ENCODE measurements at regions not wholly inside any gene's neighbourhood (a gene's known extent, or its start where the extent isn't known, plus 50 kb on each side); places are given as distances from the start of the nearest gene placed in this dataset.

- no peak overlapping the region for H3K27ac ChIP-seq (ENCODE audit: insufficient read depth, low read length)
- H3K4me2 ChIP-seq (ENCODE audit: extremely low read depth, insufficient read depth, low read length) = no peak overlapping the region
- no peaks in the 10 kb centered on the region for H3K9me3 ChIP-seq (ENCODE audit: control insufficient read depth, insufficient read depth, low read depth, low read length)
- H3K9ac ChIP-seq (ENCODE audit: insufficient read depth, low read length) = no peak overlapping the region
- no peak overlapping the region for H2AFZ ChIP-seq (ENCODE audit: low read length)
- no peak overlapping the region for H3K4me3 ChIP-seq (replicated peaks in 1 of 4; ENCODE audit: control extremely low read depth in 1 of 4, insufficient read depth in 1 of 4, low read depth in 3 of 4, low read length in 4 of 4)
- H3K36me3 ChIP-seq (ENCODE audit: control insufficient read depth, insufficient read depth, low read length) = no peaks in the 10 kb centered on the region
- H3K27me3 ChIP-seq (ENCODE audit: control insufficient read depth, insufficient read depth, low read length) = no peaks in the 10 kb centered on the region
- H3K79me2 ChIP-seq (ENCODE audit: control insufficient read depth, insufficient read depth, low read length) = no peaks in the 10 kb centered on the region
- H4K20me1 ChIP-seq (ENCODE audit: control insufficient read depth, extremely low read depth, insufficient read depth, low read length) = no peaks in the 10 kb centered on the region
- TF ChIP-seq EZH2 (IDR thresholded peaks at IDR 0.05; ENCODE audit: low read length, missing control alignments) (no peak), CTCF (conservative IDR thresholded peaks at IDR 0.05 in 1 of 2, IDR thresholded peaks at IDR 0.05 in 1 of 2; ENCODE audit: low read depth in 1 of 2, low read length in 2 of 2) (no peak)
- no peaks in the 10 kb centered on the region for H3K4me1 ChIP-seq (ENCODE audit: control insufficient read depth, extremely low read depth, insufficient read depth, low read length)
- DNase-seq (ENCODE audit: low read depth in 2 of 2) = no peak
Observed at GRCh38 chr12:59374783-59375182, 221.0 kb upstream of the SLC16A7 start.

GRCh38 chr12:59372956-59373355 is 222.9 kb upstream of the SLC16A7 start:
- peak; percentile 17 to 40 for DNase-seq (ENCODE audit: low read depth in 2 of 2)
- no peaks in the 10 kb centered on the region for H3K36me3 ChIP-seq (ENCODE audit: control insufficient read depth, insufficient read depth, low read length)
- peak; percentile 56 to 62 for TF ChIP-seq CTCF (conservative IDR thresholded peaks at IDR 0.05 in 1 of 2, IDR thresholded peaks at IDR 0.05 in 1 of 2; ENCODE audit: low read depth in 1 of 2, low read length in 2 of 2)
- no peak for TF ChIP-seq EZH2 (IDR thresholded peaks at IDR 0.05; ENCODE audit: low read length, missing control alignments)
- no peaks in the 10 kb centered on the region for H3K27me3 ChIP-seq (ENCODE audit: control insufficient read depth, insufficient read depth, low read length)
- H3K4me1 ChIP-seq (ENCODE audit: control insufficient read depth, extremely low read depth, insufficient read depth, low read length) = no peaks in the 10 kb centered on the region
- no peak overlapping the region for H3K4me2 ChIP-seq (ENCODE audit: extremely low read depth, insufficient read depth, low read length)
- no peaks in the 10 kb centered on the region for H3K79me2 ChIP-seq (ENCODE audit: control insufficient read depth, insufficient read depth, low read length)
- H3K9me3 ChIP-seq (ENCODE audit: control insufficient read depth, insufficient read depth, low read depth, low read length) = no peaks in the 10 kb centered on the region
- no peaks in the 10 kb centered on the region for H4K20me1 ChIP-seq (ENCODE audit: control insufficient read depth, extremely low read depth, insufficient read depth, low read length)
- H2AFZ ChIP-seq (ENCODE audit: low read length) = no peak overlapping the region
- no peak overlapping the region for H3K27ac ChIP-seq (ENCODE audit: insufficient read depth, low read length)
- H3K9ac ChIP-seq (ENCODE audit: insufficient read depth, low read length) = no peak overlapping the region
- no peak overlapping the region for H3K4me3 ChIP-seq (replicated peaks in 1 of 4; ENCODE audit: control extremely low read depth in 1 of 4, insufficient read depth in 1 of 4, low read depth in 3 of 4, low read length in 4 of 4)

GRCh38 chr12:59370933-59371332 is 224.9 kb upstream of the SLC16A7 start:
- no peak overlapping the region for H3K9ac ChIP-seq (ENCODE audit: insufficient read depth, low read length)
- TF ChIP-seq CTCF (conservative IDR thresholded peaks at IDR 0.05 in 1 of 2, IDR thresholded peaks at IDR 0.05 in 1 of 2; ENCODE audit: low read depth in 1 of 2, low read length in 2 of 2) = no peak
- no peak for TF ChIP-seq EZH2 (IDR thresholded peaks at IDR 0.05; ENCODE audit: low read length, missing control alignments)
- H2AFZ ChIP-seq (ENCODE audit: low read length) = no peak overlapping the region
- no peaks in the 10 kb centered on the region for H3K4me1 ChIP-seq (ENCODE audit: control insufficient read depth, extremely low read depth, insufficient read depth, low read length)
- no peaks in the 10 kb centered on the region for H4K20me1 ChIP-seq (ENCODE audit: control insufficient read depth, extremely low read depth, insufficient read depth, low read length)
- no peaks in the 10 kb centered on the region for H3K79me2 ChIP-seq (ENCODE audit: control insufficient read depth, insufficient read depth, low read length)
- no peaks in the 10 kb centered on the region for H3K27me3 ChIP-seq (ENCODE audit: control insufficient read depth, insufficient read depth, low read length)
- H3K4me3 ChIP-seq (replicated peaks in 1 of 4; ENCODE audit: control extremely low read depth in 1 of 4, insufficient read depth in 1 of 4, low read depth in 3 of 4, low read length in 4 of 4) = no peak overlapping the region
- no peak overlapping the region for H3K4me2 ChIP-seq (ENCODE audit: extremely low read depth, insufficient read depth, low read length)
- H3K36me3 ChIP-seq (ENCODE audit: control insufficient read depth, insufficient read depth, low read length) = no peaks in the 10 kb centered on the region
- H3K27ac ChIP-seq (ENCODE audit: insufficient read depth, low read length) = no peak overlapping the region
- no peak for DNase-seq (ENCODE audit: low read depth in 2 of 2)
- no peaks in the 10 kb centered on the region for H3K9me3 ChIP-seq (ENCODE audit: control insufficient read depth, insufficient read depth, low read depth, low read length)
